HG03439 (cell line): ENCODE measurements at regions not wholly inside any gene's neighbourhood (a gene's known extent, or its start where the extent isn't known, plus 50 kb on each side); places are given as distances from the start of the nearest gene placed in this dataset.
"Not testable (repeated sequence)": the region's sequence is repeated elsewhere in the genome, so short reads cannot be mapped to it uniquely, and the experiment has no call there.

Source experiments
- ATAC-seq: cut with Tn5 transposase; IDR thresholded peaks from one replicate; pipeline ENCODE4 v1.9.1; 2021; ENCODE audit warnings: mild to moderate bottlenecking, moderate library complexity; ENCODE audit not compliant: unreplicated experiment

DNA sequence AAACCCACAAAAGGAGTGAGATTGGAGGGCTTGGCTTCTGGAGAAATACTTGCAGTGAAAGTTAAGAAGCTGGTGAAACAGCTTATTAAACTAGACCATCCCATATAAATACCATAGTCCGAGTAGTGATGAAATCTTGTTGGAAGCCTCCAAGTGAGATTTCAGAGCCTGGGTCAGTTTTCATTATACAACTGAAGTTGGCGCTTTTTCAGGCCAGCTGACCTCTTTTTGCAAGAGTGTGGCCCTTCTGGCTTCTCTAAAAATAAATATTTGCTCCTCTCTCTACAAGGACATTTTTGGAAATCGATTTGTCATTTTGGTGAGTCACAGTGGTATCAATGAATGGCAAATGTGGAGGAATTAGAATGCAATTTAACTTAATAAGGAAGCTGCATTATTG lies 51.2 kb upstream of the THRB start:
- no peak for ATAC-seq

GRCh38 chr3:24548278-24548677 lies 53.6 kb upstream of the THRB start:
- ATAC-seq: no peak

DNA sequence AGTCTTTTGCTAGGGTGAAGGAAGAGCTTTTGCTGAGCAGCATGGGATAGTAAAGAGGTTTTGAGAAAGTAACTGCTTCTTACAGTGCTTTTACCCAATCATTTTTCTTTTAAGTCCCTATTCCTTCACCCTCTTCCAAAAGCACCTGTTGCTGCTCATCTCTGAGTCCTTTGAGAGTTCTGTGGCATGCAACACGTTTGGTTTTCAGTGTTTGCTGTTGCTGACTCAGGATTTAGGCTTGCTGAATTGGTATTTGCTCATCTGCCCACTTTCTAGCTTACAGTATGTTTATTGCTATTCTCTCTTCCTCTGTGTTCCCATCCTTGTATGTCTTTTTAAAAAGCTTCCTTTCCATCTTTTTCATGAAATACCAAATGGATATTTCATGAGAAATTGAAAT lies 55.9 kb upstream of the THRB start:
- ATAC-seq: no peak

- no peak for ATAC-seq
These were observed 57.0 kb upstream of the THRB start for GRCh38 chr3:24551626-24552025.

- ATAC-seq: peak; percentile 81
These were observed 68.2 kb upstream of the THRB start for GRCh38 chr3:24562895-24563294.

DNA sequence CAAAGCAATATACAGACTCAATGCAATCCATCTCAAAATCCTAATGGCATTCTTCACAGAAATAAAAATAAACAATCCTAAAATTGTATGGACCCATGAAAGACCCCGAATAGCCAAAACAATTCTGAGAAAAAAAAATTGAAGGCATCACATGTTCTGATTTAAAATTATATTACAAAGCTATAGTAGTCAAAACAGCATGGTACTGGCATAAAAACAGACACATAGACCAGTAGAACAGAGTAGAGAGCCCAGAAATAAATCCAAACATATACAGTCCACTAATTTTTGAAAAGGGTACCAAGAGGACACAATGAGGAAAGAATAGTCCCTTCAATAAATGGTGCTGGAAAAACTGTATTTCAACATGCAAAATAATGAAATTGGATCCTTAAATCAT lies 70.4 kb upstream of the THRB start:
- no peak for ATAC-seq

DNA sequence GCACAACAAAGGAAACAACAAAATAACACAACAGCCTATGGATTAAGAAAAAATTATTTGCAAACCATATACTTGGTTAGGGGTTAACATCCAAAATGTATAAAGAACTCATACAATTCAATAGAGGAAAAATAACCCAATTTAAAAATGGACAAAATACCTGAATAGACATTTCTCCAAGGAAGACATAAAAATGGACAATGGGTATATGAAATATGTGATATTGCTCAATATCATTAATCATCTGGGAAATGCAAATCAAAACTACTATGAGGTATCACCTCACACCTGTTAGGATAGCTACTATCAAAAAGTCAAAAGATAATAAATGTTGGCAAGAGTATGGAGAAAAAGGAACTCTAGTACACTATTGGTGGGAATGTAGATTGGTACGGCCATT lies 71.0 kb upstream of the THRB start:
- no peak for ATAC-seq

- no peak for ATAC-seq
These were observed 72.3 kb upstream of the THRB start for GRCh38 chr3:24566927-24567326.

DNA sequence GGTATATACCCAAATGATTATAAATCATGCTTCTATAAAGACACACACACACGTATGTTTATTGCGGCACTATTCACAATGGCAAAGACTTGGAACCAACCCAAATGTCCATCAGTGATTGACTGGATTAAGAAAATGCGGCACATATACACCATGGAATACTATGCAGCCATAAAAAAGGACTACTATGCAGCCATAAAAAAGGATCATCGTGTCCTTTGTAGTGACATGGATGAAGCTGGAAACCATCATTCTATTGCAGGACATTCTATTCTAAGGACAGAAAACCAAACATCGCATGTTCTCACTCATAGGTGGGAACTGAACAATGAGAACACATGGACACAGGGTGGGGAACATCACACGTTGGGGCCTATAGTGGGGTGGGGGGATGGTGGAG lies 77.8 kb upstream of the THRB start:
- ATAC-seq: not testable (repeated sequence)

DNA sequence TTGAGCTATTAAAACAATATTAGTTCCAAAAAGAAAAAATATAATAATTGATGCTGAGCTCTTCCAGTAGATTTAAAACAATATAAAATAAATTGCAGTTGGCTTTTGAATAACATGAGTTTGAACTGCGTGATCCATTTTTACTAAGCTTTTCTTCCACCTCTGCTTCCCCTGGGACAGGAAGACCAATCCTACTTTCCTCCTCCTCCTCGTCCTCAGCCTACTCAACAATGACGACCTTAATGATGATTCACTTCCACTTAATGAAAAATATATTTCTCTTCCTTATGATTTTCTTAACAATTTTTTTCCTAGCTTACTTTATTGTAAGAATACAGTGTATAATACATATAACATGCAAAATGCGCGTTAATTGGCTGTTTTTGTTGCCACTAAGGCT lies 78.9 kb upstream of the THRB start:
- ATAC-seq: no peak

GRCh38 chr3:24578324-24578723 lies 83.7 kb upstream of the THRB start:
- no peak for ATAC-seq

DNA sequence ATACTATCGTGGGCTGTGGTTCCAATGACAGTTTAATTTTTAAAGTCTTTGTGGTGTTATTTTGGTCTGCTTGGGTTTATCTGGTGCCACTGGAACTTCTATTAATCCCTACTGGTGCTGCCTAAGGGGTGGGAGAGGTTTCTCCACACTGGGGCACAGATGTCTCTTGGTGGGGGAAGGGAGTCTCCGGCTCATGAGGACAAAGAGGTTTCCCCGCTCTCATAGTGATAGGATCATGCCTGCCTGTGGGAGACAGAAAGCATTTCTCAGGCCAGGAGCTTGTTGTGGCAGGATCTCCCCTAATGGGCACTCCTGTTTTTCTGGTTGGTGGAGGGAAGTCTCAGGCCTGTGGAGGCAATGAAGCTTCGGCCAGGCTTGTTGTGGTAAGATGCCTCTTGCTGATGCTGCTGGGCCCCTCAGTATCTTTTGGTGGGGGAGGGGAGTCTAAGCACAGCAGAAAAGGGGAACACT lies 84.3 kb upstream of the THRB start:
- no peak for ATAC-seq

GRCh38 chr3:24582431-24583403 lies 88.1 kb upstream of the THRB start:
- no peak for ATAC-seq

- ATAC-seq: no peak
These were observed 92.3 kb upstream of the THRB start for GRCh38 chr3:24586920-24587319.

- no peak for ATAC-seq
These were observed 94.2 kb upstream of the THRB start for GRCh38 chr3:24588629-24589512.

DNA sequence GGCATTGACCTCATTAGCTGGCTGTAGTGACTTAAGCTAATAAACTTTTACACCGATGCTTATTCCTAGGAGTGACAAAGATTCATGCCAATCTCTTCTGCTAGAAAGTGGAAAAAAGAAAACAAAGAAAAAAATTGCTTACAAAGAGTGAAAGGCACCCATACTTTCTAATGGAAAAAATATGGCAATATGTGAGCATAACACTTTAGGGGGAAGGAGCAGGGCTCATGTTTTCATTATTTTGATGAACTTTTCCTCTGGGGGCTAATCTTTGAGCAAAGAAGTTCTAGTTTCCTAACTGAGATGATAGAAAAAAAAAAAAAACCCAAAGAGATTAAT lies 94.8 kb upstream of the THRB start:
- no peak for ATAC-seq

- ATAC-seq: no peak
These were observed 95.6 kb upstream of the THRB start for GRCh38 chr3:24589931-24590880.

- no peak for ATAC-seq
These were observed 96.5 kb upstream of the THRB start for GRCh38 chr3:24591191-24591590.

DNA sequence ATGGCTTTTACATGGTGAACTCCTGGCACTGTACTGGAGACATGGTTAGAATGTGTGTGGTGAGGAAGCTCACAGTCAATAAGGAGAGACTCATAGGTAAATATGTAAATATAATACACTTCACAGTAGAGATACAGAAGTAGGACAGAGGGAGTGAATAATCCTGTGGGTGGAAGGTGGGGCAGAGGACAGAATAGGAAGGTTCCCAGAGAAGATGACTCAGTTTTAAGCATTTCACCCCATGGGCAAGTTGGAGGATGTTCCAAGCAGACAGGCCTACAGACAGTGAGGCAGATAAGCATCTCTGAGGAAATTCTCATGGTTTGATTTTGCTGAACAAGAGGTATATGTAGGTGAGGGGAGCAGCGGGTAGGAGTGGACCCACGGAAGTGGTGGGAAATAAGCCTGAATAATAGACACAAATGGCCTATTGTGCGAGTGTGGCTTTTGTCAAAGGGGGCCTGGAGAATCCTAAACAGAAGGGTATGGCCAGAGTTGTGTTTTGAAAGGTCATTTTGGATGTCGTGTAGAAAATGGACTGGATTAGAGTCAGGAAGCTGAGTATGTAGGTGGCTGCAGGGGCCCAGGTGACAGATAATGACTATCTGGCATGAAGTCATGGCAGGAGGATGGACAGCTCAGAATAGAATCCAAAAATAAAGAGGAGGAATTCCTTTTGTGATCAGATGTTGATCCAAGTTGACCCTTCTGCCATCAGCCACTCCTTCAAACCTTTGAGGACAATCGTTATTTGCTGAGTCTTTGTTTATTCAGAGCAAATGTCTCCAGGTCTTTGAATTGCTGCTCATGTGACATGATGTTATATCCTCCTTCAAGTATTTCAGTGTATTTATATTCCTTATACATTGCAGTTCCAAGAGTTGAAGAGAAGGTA lies 97.3 kb upstream of the THRB start:
- ATAC-seq: no peak

DNA sequence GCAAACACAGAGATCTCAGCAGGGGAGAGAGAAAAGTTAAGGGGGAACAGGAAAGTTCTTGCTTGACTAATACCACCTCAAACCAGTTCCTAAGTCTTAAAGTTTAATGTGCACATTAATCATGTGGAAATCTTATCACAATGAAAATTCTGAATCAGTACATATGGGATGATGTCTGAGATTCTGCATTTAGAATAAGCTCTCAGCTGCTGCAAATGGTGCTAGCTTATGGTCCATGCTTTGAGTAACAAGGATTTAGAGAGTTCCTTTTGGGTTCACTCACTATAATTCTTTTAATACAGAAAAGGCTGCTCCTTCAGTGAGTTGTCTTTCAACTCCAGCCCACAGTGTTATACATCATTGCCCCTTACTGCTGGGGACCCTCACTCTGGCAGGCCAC lies 99.5 kb upstream of the THRB start:
- no peak for ATAC-seq
